Stimulated activated CD8-positive, alpha-beta memory T cell treated with anti-CD3 and anti-CD28 coated beads, Interleukin-12 subunit alpha, Interleukin-12 subunit beta, amount 100 ng/mL, for 24 hours (primary cell): ENCODE measurements at regions not wholly inside any gene's neighbourhood (a gene's known extent, or its start where the extent isn't known, plus 50 kb on each side); places are given as distances from the start of the nearest gene placed in this dataset.

Source experiments
- DNase-seq: peaks from one replicate; pipeline ENCODE4 v3.0.0-alpha.2; 2020; ENCODE audit errors: extremely low read depth

- DNase-seq, result no peak
These were observed 890.7 kb upstream of the EPHA6 start for GRCh38 chr3:95923496-95924210.

DNA sequence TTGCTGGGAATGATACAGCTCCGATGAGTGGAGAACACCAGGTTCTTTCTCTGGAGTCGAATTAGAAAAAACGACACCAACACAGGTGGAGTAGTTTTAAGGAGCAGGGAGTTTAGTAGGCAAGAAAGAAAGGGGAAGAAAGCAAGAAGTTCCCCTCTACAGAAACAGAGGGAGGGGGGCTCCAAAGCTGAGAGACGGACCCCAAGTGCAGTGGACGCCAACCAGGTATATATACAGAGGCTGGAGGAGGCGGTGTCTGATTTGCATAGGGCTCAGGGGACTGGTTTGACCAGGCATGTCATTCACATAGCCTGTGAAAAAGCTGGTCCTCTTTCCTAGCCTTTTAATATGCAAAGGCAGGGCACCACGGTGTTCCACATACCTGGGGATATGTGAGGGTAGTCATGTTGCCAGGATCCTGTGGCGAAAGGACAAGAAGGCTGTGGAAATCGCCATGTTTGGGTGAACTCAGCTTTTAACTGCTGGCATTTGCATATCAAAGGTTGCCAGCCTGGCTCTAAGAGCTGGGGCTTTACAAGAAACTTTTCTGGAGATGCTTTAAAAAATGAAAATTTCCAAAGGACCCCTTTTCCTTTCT is 887.4 kb upstream of the EPHA6 start:
- no peak for DNase-seq

DNA sequence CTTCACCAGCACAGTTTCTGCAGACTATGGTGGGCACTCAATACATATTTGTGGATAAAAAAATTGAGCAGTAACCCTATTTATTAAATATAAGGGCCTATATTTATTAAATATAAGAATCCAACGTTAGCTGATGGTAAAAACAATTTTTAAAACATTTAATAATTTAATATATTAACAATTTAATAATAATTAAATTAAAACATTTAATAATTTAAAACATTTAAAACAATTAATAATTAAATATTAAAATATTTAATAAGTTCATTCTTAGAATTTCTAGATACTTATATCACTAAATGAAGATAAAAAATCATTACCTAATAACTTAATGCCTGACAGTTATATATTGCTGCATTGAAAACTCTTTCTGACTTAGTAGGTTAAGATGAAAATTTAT is 880.2 kb upstream of the EPHA6 start:
- DNase-seq, result no peak

GRCh38 chr3:95939235-95939809 is 875.1 kb upstream of the EPHA6 start:
- DNase-seq, result no peak

- no peak for DNase-seq
These were observed 848.6 kb upstream of the EPHA6 start for GRCh38 chr3:95965704-95966336.

- DNase-seq, result no peak
These were observed 842.8 kb upstream of the EPHA6 start for GRCh38 chr3:95971573-95971972.

- no peak for DNase-seq
These were observed 820.1 kb upstream of the EPHA6 start for GRCh38 chr3:95994338-95994737.

DNA sequence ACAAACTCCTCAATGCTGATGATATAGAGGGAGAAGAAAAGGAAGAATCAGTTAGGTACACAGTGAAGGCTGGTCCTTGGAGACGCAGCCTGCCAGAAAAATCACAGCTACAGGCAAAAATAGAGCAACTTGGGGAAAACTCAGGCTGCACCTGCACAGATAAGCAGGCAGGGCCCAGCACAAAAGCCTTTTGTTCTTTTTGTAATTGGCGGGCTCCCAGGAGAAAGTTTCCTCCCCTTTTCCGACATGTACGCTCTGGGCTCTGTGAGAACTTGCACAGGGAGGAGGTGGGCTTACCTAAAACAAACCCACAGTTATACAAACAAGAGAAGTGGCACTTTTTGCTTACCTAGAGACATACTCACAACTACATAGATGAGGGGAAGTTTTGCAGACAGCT is 813.4 kb upstream of the EPHA6 start:
- DNase-seq, result no peak

DNA sequence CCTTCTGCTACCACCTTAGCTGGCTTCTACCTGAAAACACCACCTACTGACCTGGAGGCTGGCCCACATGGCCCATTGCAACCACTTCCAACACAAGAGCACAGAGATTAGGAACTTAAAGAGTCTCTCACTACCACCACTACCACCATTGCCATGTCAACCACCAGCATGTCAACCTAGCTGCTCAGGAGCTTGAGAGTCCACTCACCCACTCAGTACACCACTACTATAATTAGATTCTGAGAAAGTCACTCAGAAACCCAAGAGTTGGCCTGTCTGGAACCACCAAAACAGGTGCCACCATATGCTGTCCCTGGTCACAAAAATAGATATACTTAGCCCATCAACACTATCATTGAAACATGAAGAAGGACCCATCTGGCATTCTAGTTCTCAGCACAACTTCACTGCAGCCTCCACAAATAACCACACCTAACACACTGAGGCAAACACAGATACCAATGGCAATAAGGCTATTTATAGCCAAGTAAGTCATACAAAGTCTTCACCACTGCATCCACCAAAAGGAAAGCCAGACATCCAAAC is 806.7 kb upstream of the EPHA6 start:
- no peak for DNase-seq

DNA sequence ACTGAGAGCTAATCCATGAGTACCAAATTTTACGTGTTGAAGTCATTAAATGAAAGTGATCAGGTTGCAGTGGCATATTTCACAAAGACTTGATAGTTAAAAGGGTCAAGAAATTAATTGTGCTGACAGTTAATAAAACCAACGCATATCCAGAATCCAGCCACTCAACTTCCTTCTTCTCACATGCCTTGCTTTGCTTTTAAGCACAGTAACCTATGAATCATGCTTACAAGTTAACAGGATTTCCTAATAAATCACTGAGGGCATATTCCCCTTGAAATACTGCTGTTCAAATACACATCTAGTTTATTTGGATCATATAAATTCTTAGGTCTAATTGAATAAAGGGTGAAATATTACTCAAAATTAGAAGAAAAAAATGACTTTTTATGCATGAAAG is 801.5 kb upstream of the EPHA6 start:
- DNase-seq, result no peak

DNA sequence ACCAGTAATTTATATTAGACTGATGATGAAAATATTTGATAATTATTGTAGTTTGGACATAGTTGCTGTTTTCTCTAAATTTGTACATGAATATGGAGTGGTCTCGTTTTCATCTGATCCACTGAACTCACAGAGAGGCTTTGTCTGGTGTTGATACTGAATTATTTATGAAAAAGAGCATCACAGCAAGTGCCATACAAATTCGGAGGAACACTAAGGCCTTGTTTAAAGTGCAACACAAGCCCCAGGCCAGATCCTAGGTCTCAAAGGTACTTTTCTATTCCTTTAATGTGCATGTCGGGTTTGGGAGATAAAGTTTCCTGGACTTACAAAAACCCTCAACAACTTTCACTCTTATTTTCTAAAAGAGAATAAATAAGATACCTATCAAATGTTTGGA is 796.8 kb upstream of the EPHA6 start:
- DNase-seq, result no peak

GRCh38 chr3:96022676-96023075 is 791.7 kb upstream of the EPHA6 start:
- no peak for DNase-seq

- DNase-seq, result no peak
These were observed 786.7 kb upstream of the EPHA6 start for GRCh38 chr3:96027718-96028117.

DNA sequence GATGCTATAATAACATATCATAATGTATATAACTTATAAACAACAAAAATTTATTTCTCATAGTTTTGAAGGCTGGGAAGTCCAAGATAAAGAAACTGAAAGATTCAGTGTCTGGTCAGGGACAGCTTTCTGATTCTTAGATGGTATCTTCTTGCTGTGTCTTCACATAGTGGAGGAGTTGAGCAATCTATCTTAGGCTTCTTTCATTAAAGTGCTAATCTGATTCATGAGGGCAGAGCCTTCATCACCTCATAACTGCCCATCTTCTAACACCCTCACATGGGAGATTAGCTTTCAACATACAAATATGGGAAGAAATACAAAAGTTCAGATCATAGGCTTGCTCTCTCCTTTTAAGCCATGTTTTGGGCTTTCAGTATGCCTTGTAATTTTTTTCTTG is 774.8 kb upstream of the EPHA6 start:
- DNase-seq, result no peak

DNA sequence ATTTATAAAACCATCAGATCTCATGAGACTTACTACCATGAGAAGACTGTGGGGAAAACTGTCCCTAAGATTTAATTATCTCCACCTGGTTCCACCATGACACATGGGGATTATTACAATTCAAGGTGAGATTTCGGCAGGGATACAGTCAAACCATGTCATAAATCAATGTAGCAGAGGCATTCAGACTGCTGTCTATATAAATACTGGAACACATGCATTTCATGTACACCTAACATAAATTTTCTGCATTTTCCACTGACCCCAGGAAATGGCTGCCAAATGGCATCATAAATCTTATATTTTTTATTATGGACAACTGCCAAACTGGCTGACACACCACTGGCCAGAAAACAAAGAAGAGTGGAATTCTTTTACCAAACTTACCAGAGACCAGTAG is 755.1 kb upstream of the EPHA6 start:
- DNase-seq, result no peak

DNA sequence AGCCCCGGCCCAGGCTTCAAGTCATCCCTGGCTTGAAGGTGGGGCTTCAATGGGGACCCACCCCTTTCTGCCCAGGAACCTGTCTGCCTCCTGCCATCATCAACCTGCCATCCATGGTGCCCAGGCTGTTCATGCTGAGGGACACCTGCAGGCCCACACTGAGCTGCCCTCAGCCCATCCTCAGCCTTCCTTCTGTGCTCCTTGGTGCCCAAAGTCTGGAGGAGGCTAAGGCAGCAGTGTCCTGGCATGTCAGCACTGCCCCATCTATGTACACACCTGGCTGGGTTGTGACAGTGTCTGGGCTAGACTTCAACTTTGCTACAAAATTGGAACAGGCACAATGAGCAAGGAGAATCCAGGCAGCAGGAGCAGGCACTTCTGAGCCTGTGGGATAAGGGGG is 745.3 kb upstream of the EPHA6 start:
- no peak for DNase-seq

GRCh38 chr3:96070678-96071077 is 743.7 kb upstream of the EPHA6 start:
- DNase-seq, result no peak

- no peak for DNase-seq
These were observed 743.3 kb upstream of the EPHA6 start for GRCh38 chr3:96071097-96071496.

- no peak for DNase-seq
These were observed 742.2 kb upstream of the EPHA6 start for GRCh38 chr3:96072226-96072625.

GRCh38 chr3:96083610-96084009 is 730.8 kb upstream of the EPHA6 start:
- no peak for DNase-seq

DNA sequence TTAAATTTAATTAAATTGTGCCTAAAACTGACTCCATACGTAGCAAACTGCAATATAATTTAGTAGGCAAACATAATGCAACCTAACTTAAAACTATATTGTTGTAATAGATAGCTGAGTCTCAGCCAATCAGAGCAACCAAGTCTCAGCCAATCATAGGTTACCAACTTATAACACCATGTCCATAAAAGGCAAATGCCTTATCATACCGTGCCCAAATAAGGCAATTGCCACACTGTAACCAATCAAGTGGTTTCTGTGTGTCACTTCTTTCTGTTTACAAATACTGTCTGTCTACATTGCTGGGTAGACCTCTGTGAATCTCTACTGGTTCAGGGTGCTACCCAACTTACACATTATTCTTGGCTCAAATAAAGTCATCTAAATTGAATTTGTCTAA is 728.4 kb upstream of the EPHA6 start:
- no peak for DNase-seq

DNA sequence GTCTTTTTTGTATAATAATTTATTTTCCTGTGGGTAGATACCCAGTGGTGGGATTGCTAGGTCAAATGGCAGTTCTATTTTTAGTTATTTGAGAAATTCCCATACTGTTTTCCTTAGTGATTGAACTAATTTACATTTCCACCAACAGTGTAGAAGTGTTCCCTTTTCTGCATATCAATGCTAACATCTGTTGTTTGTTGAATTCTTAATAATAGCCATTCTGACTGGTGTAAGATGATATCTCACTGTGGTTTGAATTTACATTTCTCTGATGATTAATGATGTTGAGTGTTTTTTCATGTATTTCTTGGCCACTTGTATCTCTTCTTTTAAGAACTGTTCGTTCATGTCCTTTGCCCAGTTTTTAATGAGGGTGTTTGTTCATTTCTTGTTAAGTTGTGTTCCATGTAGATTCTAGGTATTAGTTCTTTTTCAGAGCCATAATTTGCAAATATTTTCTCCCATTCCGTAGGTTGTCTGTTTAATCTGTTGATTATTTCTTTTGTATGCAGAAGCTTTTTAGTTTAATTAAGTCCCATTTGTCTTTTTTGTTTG is 713.3 kb upstream of the EPHA6 start:
- no peak for DNase-seq
